GM21515 (cell line): ENCODE measurements at regions not wholly inside any gene's neighbourhood (a gene's known extent, or its start where the extent isn't known, plus 50 kb on each side); places are given as distances from the start of the nearest gene placed in this dataset.
"Not testable (repeated sequence)": the region's sequence is repeated elsewhere in the genome, so short reads cannot be mapped to it uniquely, and the experiment has no call there.

Experiments used
- ATAC-seq: cut with Tn5 transposase; IDR thresholded peaks from one replicate; pipeline ENCODE4 v1.9.1; 2021; ENCODE audit not compliant: unreplicated experiment

GRCh38 chr10:105594296-105594695 lies 953.2 kb downstream of the SORCS3 start:
- no peak for ATAC-seq

GRCh38 chr10:105592468-105592867 lies 951.4 kb downstream of the SORCS3 start:
- no peak for ATAC-seq

- ATAC-seq = no peak
Measured at GRCh38 chr10:105586451-105587098, 945.5 kb downstream of the SORCS3 start.

- ATAC-seq = no peak
Measured at GRCh38 chr10:105585753-105586152, 944.7 kb downstream of the SORCS3 start.

GRCh38 chr10:105585171-105585570 lies 944.1 kb downstream of the SORCS3 start:
- ATAC-seq = no peak

GRCh38 chr10:105579112-105579511 lies 938.0 kb downstream of the SORCS3 start:
- ATAC-seq = no peak

- no peak for ATAC-seq
Measured at GRCh38 chr10:105577865-105578607, 936.9 kb downstream of the SORCS3 start.

GRCh38 chr10:105559333-105560097 lies 918.4 kb downstream of the SORCS3 start:
- no peak for ATAC-seq

GRCh38 chr10:105550453-105550852 lies 909.4 kb downstream of the SORCS3 start:
- not testable (repeated sequence) for ATAC-seq

GRCh38 chr10:105549731-105550130 lies 908.6 kb downstream of the SORCS3 start:
- ATAC-seq = no peak

GRCh38 chr10:105545101-105545500 lies 904.0 kb downstream of the SORCS3 start:
- ATAC-seq = no peak

GRCh38 chr10:105540381-105540780 lies 899.3 kb downstream of the SORCS3 start:
- ATAC-seq = no peak

GRCh38 chr10:105538874-105539273 lies 897.8 kb downstream of the SORCS3 start:
- ATAC-seq = no peak

- ATAC-seq = no peak
Measured at GRCh38 chr10:105535478-105535877, 894.4 kb downstream of the SORCS3 start.

GRCh38 chr10:105534086-105534485 lies 893.0 kb downstream of the SORCS3 start:
- no peak for ATAC-seq

- ATAC-seq = no peak
Measured at GRCh38 chr10:105516511-105516910, 875.4 kb downstream of the SORCS3 start.

- ATAC-seq = no peak
Measured at GRCh38 chr10:105514106-105514505, 873.0 kb downstream of the SORCS3 start.

- no peak for ATAC-seq
Measured at GRCh38 chr10:105509517-105509916, 868.4 kb downstream of the SORCS3 start.

GRCh38 chr10:105506262-105506661 lies 865.2 kb downstream of the SORCS3 start:
- ATAC-seq = no peak

- ATAC-seq = no peak
Measured at GRCh38 chr10:105503714-105504113, 862.6 kb downstream of the SORCS3 start.

- ATAC-seq = no peak
Measured at GRCh38 chr10:105502058-105502457, 861.0 kb downstream of the SORCS3 start.

- no peak for ATAC-seq
Measured at GRCh38 chr10:105494944-105495343, 853.9 kb downstream of the SORCS3 start.
